HPDE6-E6E7 (cell line): ENCODE measurements at regions not wholly inside any gene's neighbourhood (a gene's known extent, or its start where the extent isn't known, plus 50 kb on each side); places are given as distances from the start of the nearest gene placed in this dataset.

ENCODE experiments used
- DNase-seq: peaks from one replicate; pipeline ENCODE4 v3.0.0; 2011; ENCODE audit warnings: missing footprints; ENCODE audit errors: extremely low spot score

DNA sequence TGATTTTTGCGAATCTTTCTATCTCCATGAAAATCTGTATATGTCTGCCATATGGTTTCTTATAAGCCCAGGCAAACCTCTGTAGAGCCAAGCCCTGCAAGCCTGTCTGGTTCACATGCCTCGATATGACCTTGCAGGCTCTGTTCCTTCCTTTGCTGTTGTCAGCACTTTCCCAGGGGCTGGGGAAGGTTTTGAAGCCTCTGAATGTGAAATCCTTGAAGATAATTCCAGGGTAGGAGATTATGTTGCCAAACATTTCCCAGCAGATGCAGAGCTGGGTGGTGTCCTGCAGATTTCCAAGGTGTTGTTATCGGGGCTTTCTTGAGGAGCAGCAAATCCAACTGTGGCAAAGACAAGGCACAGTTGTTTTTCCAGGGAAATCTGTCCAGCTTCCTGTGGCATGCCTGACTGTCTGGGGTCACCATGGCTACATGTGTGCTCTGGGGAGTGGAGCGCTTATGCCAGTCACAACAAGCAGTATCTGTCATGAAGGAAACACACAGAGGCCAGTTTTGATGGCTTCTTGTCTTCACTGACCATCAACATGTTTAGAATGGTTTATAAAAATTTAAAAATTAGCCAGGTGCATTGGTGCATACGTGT lies 60.7 kb upstream of the RPS23 start:
- DNase-seq = no peak

- no peak for DNase-seq
Measured at GRCh38 chr5:82336959-82337351, 58.8 kb upstream of the RPS23 start.

DNA sequence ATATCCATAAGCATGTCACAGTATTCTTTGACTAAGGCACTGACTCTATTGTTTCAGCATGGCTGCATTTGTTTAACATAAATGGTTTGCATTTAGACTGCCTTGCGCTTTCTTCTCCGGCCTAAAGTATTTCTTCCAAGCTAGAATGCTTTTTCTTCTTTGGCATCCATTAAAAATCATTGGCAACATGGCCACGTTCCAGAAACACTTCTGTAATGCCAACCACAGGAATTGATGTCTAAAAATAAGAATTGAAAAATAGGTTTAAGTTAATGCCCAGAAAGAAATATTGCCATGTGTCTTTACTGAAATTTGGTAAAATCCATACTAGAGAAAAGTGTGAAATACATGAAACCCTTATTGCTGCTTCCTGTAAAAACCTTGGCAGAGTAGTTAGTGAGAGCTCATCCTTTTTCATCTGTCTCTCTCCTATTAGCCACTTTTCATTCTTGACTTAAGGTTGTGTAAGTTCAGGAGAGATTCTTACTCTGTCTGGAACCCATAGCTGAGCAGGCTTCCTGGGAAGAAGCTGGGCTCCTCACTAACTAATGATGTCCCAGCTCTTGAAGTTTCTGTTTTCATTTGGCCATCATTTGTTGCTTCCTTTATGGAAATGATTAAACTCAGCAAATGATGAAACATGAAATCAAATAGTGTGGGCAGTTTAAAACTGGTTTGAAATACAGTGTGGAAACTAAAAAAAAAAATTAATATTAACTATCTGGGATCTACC lies 58.2 kb upstream of the RPS23 start:
- DNase-seq = no peak

DNA sequence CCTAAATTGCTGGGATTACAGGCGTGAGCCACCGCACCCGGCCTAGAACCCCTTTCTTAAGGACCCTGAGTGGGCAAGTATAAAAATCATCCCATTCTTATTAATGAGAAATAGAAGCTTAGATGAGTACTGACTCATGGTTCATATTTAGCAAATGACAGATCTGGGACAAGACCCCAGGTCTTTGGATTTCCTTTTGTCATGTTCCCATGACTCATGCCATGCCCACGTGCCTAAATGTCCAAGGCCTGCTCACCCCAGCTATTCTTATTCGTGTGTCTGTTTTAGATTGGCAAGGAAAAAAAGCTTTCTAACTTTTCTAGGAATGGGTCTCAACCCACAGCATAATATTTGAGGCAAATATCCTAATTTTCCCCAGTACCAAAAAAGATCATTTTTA lies 57.7 kb upstream of the RPS23 start:
- DNase-seq = no peak

DNA sequence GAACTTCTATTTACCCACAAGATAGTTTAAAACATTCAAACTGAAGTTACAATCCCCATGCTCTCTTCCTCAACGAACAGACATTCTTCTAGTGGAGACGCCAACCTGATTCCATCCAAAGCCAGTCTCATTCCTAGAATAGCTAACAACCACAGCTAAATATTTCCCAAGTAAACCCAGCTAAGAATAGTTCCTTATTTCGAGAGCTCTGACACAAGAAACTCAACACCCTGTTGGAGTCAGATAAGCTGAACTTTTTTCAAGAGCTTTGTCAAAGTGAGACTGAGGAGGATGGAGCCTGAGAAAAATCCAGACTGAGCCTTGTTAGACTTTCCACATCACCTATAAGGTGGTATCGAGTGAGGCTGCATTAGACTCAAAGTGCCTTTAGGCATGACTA lies 56.7 kb upstream of the RPS23 start:
- no peak for DNase-seq

- no peak for DNase-seq
Measured at GRCh38 chr5:82334085-82334692, 56.0 kb upstream of the RPS23 start.

- DNase-seq = no peak
Measured at GRCh38 chr5:82332886-82333615, 54.9 kb upstream of the RPS23 start.

GRCh38 chr5:82332064-82332855 lies 54.1 kb upstream of the RPS23 start:
- no peak for DNase-seq

DNA sequence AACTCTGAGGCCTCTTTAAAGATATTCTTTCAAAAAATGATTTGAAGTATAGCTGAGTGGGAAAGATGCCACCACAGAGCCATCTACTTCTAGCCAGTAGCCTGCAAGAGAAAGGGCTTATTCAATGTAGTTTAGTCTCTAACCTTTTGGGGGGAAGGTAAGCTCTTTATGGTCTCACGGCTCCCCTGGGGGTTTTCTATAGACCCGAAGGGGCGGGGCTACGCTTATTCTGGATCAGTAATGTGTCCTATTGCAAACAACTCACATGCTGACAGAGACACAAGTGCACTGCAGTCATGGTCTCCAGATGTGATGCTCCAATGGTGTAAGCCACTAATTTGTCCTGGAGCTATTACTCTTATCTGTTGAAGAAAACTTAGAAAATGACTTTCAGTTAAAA lies 53.4 kb upstream of the RPS23 start:
- DNase-seq = no peak

DNA sequence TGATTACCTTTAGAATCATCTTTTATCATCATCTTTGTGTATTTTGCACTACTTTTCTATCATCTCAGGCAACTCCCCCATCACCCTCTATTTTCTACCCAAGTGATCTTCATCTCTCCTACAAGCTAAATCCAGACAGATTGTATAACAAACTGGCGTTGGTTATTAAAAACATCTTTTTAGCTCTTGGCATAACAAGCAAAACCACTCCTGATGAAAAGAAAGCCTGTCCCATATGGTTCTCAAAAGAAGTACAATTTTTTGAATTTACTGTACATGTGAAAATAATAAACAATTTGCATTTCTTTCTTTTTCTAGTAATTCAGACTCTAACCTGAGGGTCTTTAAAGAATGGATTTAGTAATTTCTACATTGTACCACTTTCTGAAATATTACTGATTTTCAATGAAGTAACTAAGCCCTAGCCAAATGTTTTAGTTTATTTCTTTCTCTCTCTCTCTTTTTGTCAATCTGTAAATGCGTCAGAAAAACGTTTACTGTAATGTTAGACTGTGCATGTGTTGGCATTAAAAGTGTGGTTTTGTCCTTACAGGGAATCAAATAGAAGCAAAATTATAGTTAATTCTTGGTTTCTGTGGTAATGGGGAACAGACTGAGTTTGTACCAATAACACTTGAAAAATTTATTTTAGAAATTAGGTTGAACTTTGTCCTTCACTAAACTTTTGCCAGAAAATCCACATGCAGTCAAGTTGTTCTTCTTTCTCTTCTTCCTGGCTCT lies 52.5 kb upstream of the RPS23 start:
- no peak for DNase-seq

GRCh38 chr5:82329393-82329792 lies 51.2 kb upstream of the RPS23 start:
- no peak for DNase-seq
